ENCODE measurements at regions not wholly inside any gene's neighbourhood (a gene's known extent, or its start where the extent isn't known, plus 50 kb on each side); places are given as distances from the start of the nearest gene placed in this dataset.
"Not testable (repeated sequence)": the region's sequence is repeated elsewhere in the genome, so short reads cannot be mapped to it uniquely, and the experiment has no call there.

GRCh38 chr6:68059899-68060298 is 575.2 kb upstream of the ADGRB3 start:
- Histone ChIP-seq H4K20me1 (replicated peaks; ENCODE audit: control insufficient read depth, extremely low read depth, insufficient read depth, low read length) (no peaks in the 10 kb centered on the region), H3K4me3 (replicated peaks in 1 of 3; ENCODE audit: insufficient read depth in 1 of 3, low read depth in 1 of 3, low read length in 3 of 3) (no peak overlapping the region), H3K27ac (ENCODE audit: insufficient read depth, low read depth, low read length) (no peak overlapping the region), H3K9me3 (replicated peaks; ENCODE audit: control insufficient read depth, insufficient read depth, low read length) (no peaks in the 10 kb centered on the region), H3K27me3 (ENCODE audit: control insufficient read depth in 2 of 2, insufficient read depth in 2 of 2, low read length in 2 of 2) (no peaks in the 10 kb centered on the region), H3K4me1 (ENCODE audit: control insufficient read depth, extremely low read depth, insufficient read depth, low read length) (no peaks in the 10 kb centered on the region), H3K9ac (replicated peaks; ENCODE audit: extremely low read depth, insufficient read depth, low read length) (no peak overlapping the region), H3K36me3 (ENCODE audit: control insufficient read depth in 2 of 2, extremely low read depth in 1 of 2, insufficient read depth in 2 of 2, low read length in 2 of 2) (no peaks in the 10 kb centered on the region), H2AFZ (ENCODE audit: low read depth, low read length) (no peak overlapping the region), H3K79me2 (ENCODE audit: control insufficient read depth, insufficient read depth, low read length) (no peaks in the 10 kb centered on the region), H3K9me1 (replicated peaks; ENCODE audit: control insufficient read depth, extremely low read depth, insufficient read depth, low read length) (no peaks in the 10 kb centered on the region), H3K4me2 (ENCODE audit: insufficient read depth, low read length) (no peak overlapping the region)
- dilution Hi-C loops (cut with MboI; ENCODE audit: extremely low pct_ligation_motif_present, low sequenced_read_pairs): no loop called here
- ChIA-PET CTCF (no interaction called here), POLR2A (no interaction called here)
- no TSS peak for BruUV-seq (replicated peaks)
- DNase-seq (ENCODE audit: low read depth, low spot score) (no peak), FAIRE-seq (no peak)
- intact Hi-C loops (cut with micrococcal nuclease): no loop called here
- no peak for TF ChIP-seq POLR2A (IDR thresholded peaks at IDR 0.05; ENCODE audit: low read depth, low read length)
- TF ChIP-seq MYC (IDR thresholded peaks at IDR 0.05; ENCODE audit: low read depth, low read length): no peak

- Histone ChIP-seq H3K4me2 (ENCODE audit: insufficient read depth, low read length) (no peak overlapping the region), H4K20me1 (replicated peaks; ENCODE audit: control insufficient read depth, extremely low read depth, insufficient read depth, low read length) (no peaks in the 10 kb centered on the region), H3K9me3 (replicated peaks; ENCODE audit: control insufficient read depth, insufficient read depth, low read length) (no peaks in the 10 kb centered on the region), H3K9ac (replicated peaks; ENCODE audit: extremely low read depth, insufficient read depth, low read length) (no peak overlapping the region), H3K4me3 (replicated peaks in 1 of 3; ENCODE audit: insufficient read depth in 1 of 3, low read depth in 1 of 3, low read length in 3 of 3) (no peak overlapping the region), H3K27me3 (ENCODE audit: control insufficient read depth in 2 of 2, insufficient read depth in 2 of 2, low read length in 2 of 2) (no peaks in the 10 kb centered on the region), H2AFZ (ENCODE audit: low read depth, low read length) (no peak overlapping the region), H3K36me3 (ENCODE audit: control insufficient read depth in 2 of 2, extremely low read depth in 1 of 2, insufficient read depth in 2 of 2, low read length in 2 of 2) (no peaks in the 10 kb centered on the region), H3K9me1 (replicated peaks; ENCODE audit: control insufficient read depth, extremely low read depth, insufficient read depth, low read length) (no peaks in the 10 kb centered on the region), H3K79me2 (ENCODE audit: control insufficient read depth, insufficient read depth, low read length) (no peaks in the 10 kb centered on the region), H3K4me1 (ENCODE audit: control insufficient read depth, extremely low read depth, insufficient read depth, low read length) (no peaks in the 10 kb centered on the region), H3K27ac (ENCODE audit: insufficient read depth, low read depth, low read length) (no peak overlapping the region)
- intact Hi-C loops (cut with micrococcal nuclease) (no loop called here), dilution Hi-C loops (cut with MboI; ENCODE audit: extremely low pct_ligation_motif_present, low sequenced_read_pairs) (no loop called here)
- BruUV-seq (replicated peaks): no TSS peak
- ChIA-PET POLR2A (no interaction called here), CTCF (no interaction called here)
- FAIRE-seq: no peak
- TF ChIP-seq POLR2A (IDR thresholded peaks at IDR 0.05; ENCODE audit: low read depth, low read length): no peak
- no peak for DNase-seq (ENCODE audit: low read depth, low spot score)
These were observed 575.8 kb upstream of the ADGRB3 start for GRCh38 chr6:68059261-68059660.

- intact Hi-C loops (cut with micrococcal nuclease): not testable (repeated sequence)
These were observed 578.5 kb upstream of the ADGRB3 start for GRCh38 chr6:68056596-68056995.

More at GRCh38 chr6:68056596-68056995, 578.5 kb upstream of the ADGRB3 start:
- DNase-seq (ENCODE audit: low read depth, low spot score); H3K36me3 ChIP-seq (ENCODE audit: control insufficient read depth in 2 of 2, extremely low read depth in 1 of 2, insufficient read depth in 2 of 2, low read length in 2 of 2); H3K79me2 ChIP-seq (ENCODE audit: control insufficient read depth, insufficient read depth, low read length); H3K9me3 ChIP-seq (replicated peaks; ENCODE audit: control insufficient read depth, insufficient read depth, low read length); H3K9ac ChIP-seq (replicated peaks; ENCODE audit: extremely low read depth, insufficient read depth, low read length); dilution Hi-C loops (cut with MboI; ENCODE audit: extremely low pct_ligation_motif_present, low sequenced_read_pairs); H3K4me1 ChIP-seq (ENCODE audit: control insufficient read depth, extremely low read depth, insufficient read depth, low read length); CTCF ChIA-PET; POLR2A ChIA-PET; H3K27me3 ChIP-seq (ENCODE audit: control insufficient read depth in 2 of 2, insufficient read depth in 2 of 2, low read length in 2 of 2); H3K4me2 ChIP-seq (ENCODE audit: insufficient read depth, low read length); BruUV-seq (replicated peaks); H3K9me1 ChIP-seq (replicated peaks; ENCODE audit: control insufficient read depth, extremely low read depth, insufficient read depth, low read length); FAIRE-seq; H2AFZ ChIP-seq (ENCODE audit: low read depth, low read length); H3K4me3 ChIP-seq (replicated peaks in 1 of 3; ENCODE audit: insufficient read depth in 1 of 3, low read depth in 1 of 3, low read length in 3 of 3); H4K20me1 ChIP-seq (replicated peaks; ENCODE audit: control insufficient read depth, extremely low read depth, insufficient read depth, low read length); H3K27ac ChIP-seq (ENCODE audit: insufficient read depth, low read depth, low read length): not testable (repeated sequence)

Data from endothelial cell of umbilical vein (primary cell).